ENCODE measurements at regions not wholly inside any gene's neighbourhood (a gene's known extent, or its start where the extent isn't known, plus 50 kb on each side); places are given as distances from the start of the nearest gene placed in this dataset.
"Not testable (repeated sequence)": the region's sequence is repeated elsewhere in the genome, so short reads cannot be mapped to it uniquely, and the experiment has no call there.

DNA sequence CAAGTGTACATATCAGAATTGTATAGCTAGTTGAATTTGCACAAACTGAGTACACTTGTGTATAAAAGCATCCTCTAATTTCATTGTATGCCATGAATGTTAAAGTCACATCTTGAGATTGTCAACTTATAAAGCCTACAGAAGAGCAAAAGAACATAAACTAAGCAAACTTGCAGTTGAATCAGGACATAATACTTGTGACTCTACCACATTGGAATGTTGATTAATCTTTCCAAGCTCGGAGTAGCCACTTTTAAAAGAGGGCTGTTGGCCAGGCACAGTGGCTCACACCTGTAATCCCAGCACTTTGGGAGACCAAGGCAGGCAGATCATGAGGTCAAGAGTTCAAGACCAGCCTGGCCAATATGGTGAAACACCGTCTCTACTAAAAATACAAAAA, 1220.8 kb upstream of the B3GALT2 start:
- peak; percentile 19 for DNase-seq (ENCODE audit: low read depth)

DNA sequence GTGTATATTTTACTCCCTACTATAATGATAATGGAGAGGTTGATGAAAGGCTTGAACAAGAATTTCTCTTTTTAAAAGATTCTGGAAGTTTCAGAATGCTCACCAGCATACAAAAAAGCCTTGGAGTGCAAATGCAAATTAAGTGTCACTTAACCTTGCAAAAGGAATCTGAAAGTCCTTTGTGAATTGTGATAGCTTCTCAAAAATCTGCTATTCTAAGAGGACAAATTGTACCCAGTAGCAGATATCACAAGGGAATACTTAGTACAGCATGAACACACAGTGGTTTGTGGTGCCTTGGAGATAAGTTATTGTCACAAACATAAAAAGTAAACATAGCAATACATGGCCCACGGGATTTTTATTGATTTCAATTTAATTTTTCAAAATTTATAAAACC, 1208.3 kb upstream of the B3GALT2 start:
- no peak for DNase-seq (ENCODE audit: low read depth)

DNA sequence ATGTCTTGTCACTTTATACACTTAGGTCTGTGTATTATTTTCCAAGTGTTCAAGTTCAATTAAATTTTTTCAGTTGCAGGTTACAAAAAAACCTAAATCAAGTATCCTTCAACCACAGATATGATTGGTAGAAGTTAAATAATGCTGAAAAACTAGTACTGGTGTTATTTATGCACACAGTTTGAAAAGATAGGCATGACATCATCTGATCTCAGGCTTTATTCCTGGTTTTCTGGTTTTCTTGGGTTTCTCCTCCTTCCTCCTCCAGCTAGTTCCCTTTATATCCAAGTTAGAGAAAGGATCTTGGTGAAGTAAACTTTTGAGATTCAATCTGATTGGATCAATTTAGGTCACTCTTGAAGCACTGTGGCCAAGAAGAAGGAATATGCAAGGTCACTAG, 1201.1 kb upstream of the B3GALT2 start:
- no peak for DNase-seq (ENCODE audit: low read depth)

DNA sequence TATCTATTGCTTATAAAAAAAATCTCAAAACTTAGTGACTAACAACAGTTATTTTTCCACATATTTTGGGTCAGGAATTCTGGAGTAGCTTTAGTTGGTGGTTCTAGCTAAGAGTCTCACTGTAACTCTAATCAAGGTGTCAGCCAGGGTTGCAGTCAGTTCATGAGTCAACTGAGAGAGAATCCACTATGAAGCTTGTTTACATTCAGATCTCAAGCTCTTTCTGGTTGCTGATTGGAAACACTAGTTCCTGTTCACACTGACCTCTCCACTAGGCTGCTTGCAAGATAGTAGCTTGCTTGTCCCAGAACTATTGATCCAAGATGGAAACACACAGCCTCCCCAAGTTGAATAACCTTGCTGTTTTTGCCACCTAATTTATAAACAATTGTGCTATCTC, 1192.1 kb upstream of the B3GALT2 start:
- DNase-seq (ENCODE audit: low read depth), result no peak

DNA sequence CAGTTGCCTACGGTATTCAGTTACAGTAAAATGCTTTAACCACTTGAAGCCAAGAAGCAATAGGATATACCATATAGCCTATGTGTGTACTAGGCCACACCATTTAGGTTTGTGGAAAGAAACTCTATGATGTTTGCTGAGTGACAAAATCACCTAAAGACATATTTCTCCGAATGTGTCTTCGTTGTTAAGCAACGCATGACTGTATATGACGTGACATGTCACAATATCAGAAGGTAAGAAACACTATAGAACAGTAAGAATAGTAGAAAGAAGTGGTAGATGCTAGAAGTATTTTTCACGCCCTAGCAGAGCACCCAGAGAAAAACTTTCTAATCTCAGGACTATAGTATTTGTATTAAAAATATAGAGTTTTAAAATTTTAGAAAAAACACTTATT, 1188.2 kb upstream of the B3GALT2 start:
- no peak for DNase-seq (ENCODE audit: low read depth)

DNA sequence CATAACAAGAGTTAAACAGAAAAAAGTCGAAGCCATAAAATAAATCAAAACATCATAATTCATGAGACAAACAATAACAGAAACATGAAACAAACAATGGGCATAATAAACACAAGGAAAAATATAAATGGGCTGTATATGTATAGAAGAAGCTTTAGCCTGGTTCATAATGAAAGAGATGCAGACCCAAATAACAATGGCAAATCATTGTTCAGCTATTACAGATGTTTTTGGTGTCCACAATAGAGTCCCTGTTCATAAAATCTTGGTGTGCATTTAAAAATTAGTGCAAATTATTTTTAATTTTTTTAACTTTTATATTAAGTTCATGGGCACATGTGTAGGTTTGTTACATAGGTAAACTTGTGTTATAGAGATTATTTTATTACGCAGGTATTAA, 1185.9 kb upstream of the B3GALT2 start:
- DNase-seq (ENCODE audit: low read depth), result no peak

DNA sequence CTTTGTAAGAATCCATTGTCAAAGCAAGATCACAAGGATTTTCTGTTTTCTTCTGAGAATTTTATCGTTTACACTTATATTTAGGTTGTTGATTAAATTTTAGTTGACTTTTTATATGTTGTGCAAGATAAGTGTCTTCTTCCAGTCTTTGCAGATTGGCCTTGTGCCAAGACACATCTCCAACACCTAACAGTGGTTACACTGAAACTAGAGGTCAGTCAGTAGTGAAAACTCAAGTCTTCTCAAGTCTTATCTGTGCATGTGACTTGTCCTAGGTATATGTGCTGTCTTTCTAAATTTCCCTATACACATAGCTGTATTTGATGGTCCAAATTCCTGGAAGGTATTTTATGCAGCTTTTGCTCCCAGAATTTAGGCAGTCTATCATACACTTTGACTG, 1183.2 kb upstream of the B3GALT2 start:
- no peak for DNase-seq (ENCODE audit: low read depth)

DNA sequence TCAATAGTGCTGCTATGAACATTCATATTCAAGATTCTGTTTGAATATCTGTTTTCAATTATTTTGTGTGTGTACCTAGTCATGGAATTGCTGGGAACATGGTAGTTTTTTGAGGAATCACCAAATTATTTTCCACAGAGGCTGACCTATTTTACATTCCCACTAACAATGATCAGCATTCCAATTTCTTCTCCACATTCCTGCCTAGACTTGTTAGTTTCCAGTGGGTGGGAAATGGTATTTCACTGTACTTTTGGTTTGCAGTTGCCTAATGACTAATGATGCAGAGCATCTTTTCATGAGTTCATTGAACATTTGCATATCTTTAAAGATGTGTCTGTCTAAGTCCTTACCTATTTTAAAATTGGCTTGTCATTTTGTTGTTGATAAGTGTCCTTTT, 1182.6 kb upstream of the B3GALT2 start:
- no peak for DNase-seq (ENCODE audit: low read depth)

DNA sequence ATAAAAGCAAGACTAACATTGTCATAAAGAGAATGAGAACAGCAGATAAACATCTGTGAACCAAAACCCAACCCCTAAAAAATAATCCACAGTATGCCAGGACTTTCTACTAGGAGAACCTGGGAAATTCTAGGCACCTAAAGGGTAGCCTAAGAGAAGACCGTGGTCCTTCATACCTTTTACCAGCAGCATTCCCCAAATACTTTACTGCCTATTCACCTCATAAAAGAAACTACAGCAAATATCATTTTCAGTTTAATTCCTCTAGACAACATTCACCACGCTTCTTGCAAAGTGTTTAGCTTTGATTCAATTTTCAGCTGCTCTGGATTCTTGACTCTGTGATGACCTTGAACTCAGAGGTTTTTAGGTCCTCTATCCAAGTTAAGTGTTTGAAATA, 1180.7 kb upstream of the B3GALT2 start:
- no peak for DNase-seq (ENCODE audit: low read depth)

DNA sequence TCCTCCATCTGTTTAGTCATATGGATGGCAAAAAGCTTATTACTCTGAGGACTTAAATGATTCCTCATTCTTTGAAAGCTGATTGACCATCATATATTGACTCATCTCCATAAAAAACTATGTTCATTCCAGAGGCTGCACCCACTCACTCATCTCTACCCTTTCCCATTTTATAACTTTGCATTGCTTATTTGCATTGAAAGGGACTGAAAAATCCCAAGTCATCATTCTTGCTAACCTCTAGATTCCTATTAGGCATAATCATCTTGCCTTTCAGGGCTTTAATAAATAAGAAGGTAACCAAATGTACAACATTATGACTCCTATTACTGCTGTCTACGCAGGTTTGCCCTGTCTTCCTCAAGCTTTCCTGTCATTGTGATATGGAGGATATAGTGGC, 1180.3 kb upstream of the B3GALT2 start:
- DNase-seq (ENCODE audit: low read depth), result no peak

DNA sequence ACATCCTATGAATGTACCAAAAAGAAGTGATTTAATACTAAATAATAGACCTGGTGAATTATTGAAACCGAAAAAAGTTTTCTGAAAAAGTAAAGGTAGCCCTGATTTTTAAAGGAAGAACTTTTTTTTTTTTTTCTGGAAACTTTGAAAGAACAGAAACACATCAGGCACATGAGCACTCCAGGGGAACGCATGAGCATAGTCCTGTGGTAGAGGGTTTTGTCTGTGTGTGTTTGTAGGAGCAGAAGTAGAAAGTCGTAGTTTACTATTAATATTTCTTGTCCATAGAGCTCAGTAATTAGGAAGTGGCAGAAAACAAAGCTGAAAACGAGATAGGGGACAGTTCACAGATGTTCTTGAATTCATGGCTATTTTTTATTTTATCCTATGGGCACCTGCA, 1175.9 kb upstream of the B3GALT2 start:
- no peak for DNase-seq (ENCODE audit: low read depth)

DNA sequence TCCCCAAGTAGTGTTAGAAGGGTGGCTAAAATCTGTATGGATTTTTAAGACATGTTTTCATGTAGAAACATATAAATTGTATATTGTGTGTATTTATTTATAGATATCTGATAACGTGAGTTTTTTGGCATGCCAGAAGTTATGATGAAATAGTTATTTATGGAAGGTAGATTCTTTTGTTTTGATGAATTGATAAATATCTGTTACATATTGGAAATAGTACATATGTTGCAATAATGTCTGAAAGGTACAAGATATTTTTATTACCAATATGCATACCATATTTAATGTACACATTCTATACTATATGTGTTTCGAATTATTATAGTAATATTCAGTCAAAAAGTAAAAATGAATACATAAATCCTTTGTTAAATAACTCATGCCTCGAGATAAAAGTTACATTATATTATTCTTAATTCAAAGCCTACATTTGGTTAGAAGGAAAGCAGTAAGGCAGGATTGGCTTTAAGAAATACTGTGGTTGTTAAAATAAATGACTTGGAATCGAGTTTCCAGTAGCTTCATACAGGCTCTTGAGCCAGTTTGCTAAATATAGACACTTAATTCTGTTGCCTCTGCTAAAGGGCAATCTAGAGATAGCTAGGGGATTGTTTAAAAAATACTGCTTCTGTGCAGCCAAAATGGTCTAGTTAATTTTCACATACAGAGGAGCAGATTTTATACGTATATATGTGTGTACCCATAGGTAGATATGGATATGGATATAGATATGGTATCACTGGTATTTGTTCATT, 1175.1 kb upstream of the B3GALT2 start:
- DNase-seq (ENCODE audit: low read depth), result no peak

DNA sequence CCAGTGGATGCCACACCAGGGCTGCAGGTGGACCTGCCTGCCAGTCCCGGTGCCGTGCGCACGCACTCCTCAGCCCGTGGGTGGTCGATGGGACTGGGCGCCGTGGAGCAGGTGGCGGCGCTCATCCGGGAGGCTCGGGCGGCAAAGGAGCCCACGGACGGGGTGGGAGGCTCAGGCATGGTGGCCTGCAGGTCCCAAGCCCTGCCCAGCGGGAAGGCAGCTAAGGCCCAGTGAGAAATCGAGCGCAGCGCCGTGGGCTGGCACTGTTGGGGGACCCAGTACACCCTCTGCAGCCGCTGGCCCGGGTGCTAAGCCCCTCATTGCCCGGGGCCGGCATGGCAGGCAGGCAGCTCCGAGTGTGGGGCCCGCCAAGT, 1171.8 kb upstream of the B3GALT2 start:
- DNase-seq (ENCODE audit: low read depth), result no peak

DNA sequence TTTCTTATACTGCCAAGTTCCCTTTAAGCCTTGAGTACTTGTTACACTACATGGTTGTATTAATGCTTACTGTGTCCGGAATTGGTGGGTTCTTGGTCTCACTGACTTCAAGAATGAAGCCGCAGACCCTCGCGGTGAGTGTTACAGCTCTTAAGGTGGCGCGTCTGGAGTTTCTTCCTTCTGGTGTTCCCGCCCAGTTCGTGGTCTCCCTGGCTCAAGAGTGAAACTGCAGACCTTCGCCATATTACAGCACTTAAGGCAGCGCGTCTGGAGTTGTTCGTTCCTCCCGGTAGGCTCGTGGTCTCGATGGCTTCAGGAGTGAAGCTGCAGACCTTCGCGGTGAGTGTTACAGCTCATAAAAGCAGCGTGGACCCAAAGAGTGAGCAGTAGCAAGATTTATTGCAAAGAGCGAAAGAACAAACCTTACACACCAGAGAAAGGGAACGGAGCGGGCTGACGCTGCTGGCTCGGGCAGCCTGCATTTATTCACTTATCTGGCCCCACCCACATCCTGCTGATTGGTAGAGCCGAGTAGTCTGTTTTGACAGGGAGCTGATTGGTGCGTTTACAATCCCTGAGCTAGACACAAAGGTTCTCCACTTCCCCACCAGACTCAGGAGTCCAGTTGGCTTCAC, 1171.3 kb upstream of the B3GALT2 start:
- DNase-seq (ENCODE audit: low read depth), result not testable (repeated sequence)

DNA sequence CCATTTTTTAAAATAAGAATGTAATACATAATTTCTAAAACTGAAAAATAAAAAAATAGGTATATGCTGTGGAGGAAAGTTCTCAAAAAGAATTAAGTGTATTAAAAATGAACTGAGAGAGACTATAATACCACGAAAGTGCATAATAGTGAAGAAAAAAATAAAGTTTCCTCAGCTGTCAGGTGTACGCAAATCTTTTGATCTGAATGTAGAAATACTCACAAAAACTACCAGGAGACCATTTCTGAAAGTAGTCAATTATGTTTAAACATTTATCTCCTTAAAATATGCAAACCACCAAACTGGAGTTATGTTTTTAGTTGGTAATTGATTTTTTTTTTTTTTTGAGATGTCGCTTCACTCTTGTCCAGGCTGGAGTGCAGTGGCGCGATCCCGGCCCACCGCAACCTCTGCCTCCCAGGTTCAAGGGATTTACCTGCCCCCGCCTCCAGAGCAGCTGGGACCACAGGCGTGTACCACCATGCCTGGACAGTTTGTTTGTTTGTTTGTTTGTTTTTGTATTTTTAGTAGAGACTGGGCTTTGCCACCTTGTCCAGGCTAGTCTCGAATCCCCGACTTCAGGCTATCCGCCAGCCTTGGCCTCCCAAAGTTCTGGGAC, 1169.2 kb upstream of the B3GALT2 start:
- DNase-seq (ENCODE audit: low read depth), result no peak

DNA sequence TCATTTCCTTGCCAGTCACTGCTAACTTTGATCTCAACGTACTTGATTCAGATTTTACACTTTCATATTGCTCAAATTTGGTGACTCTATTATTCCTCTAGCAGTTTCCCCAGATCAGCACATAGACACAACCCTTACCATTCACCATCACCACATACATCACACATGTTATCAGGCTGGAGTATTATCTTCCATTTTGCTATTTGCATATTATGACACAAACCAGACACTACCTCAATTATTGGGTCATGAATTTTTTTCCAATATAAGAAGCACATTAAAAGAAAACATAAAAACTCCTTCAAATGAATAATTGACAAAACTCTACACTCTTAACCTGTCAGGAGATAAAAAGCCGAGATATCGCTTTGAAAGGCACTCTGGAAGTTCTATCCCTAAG, 1166.7 kb upstream of the B3GALT2 start:
- no peak for DNase-seq (ENCODE audit: low read depth)

DNA sequence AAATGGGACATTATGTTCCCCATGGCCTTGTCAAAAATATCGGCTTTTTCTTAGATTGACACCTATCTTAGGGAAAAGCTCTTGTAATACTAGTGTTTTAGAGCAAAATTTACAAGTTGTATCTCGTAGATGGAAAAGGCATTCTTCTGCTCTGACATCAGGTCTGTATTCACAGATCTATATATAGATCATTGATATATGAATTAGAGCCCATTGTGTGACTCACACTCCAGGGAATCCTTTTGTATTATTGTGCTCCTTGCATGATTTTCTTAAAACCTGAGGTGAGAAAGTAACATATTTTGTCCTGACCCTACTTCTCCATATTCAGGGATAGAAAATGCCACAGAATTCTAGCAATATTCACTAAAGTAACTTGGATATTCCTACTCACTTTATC, 1160.8 kb upstream of the B3GALT2 start:
- no peak for DNase-seq (ENCODE audit: low read depth)

DNA sequence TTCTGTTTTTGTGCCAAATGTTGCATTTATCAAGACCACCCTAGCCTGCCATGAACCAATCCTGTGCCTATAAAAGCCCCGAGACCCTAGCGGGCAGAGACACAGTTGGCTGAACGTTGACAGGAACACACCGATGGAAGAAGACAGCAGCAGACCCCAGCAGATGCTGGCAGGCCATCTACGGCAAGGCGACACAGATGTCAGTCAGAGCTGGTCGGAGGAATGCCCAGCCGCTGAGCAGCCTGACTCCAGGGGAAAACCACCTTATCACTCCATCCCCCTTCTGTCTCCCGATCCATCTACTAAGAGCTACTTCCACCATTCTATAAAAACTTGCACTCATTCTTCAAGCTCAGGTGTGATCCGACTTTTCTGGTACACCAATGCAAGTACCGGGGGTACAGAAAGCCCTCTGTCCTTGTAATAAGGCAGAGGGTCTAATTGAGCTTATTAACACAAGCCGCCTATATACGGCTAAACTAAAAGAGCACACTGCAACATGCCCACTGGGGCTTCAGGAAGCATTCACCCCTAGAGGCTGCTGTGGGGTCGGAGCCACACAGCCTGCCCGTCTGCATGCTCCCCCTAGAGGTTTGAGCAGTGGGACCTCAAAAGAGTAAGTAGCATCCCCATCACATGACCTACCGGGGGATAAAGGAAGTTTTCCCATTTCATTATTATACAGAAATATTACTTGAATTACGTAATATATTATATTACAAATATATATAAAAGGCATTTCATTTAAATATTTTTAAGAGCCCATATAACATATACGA, 1156.3 kb upstream of the B3GALT2 start:
- DNase-seq (ENCODE audit: low read depth), result no peak

DNA sequence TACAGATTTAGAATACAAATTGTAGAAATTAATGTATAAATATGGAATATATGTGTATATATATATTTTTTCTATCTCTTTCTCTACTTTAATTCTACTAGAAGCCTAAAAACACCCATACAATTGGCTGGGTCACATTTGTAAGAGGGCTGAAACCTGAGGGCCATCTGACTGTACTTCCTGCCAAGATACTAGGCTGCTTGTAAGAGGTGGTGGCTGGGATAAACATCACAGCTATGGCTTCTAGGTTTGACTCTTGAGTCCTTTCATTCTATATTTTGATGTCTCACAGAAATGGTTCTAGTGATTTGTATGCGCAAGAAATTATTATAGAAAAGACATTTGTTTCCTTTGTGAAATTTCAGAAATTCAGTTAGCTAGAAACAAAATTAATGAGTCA, 1155.2 kb upstream of the B3GALT2 start:
- no peak for DNase-seq (ENCODE audit: low read depth)

DNA sequence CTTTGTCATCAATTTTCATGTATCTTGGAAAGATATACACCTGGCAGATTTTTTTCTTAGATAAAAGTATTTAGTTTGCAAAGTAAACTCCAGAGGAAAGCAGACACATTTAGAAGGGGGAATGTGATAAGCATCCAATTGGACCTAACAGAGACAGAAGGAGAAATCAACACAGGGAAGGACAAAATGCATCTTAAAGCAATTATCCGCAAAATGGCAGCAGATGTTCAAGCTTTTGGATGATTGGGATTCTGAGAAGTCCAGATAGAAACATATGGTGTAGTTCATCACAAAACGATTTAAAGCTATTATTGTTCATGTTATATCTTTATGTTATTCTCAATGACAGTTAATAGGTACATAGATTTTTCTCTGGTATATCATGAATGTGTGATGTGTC, 1153.1 kb upstream of the B3GALT2 start:
- no peak for DNase-seq (ENCODE audit: low read depth)

DNA sequence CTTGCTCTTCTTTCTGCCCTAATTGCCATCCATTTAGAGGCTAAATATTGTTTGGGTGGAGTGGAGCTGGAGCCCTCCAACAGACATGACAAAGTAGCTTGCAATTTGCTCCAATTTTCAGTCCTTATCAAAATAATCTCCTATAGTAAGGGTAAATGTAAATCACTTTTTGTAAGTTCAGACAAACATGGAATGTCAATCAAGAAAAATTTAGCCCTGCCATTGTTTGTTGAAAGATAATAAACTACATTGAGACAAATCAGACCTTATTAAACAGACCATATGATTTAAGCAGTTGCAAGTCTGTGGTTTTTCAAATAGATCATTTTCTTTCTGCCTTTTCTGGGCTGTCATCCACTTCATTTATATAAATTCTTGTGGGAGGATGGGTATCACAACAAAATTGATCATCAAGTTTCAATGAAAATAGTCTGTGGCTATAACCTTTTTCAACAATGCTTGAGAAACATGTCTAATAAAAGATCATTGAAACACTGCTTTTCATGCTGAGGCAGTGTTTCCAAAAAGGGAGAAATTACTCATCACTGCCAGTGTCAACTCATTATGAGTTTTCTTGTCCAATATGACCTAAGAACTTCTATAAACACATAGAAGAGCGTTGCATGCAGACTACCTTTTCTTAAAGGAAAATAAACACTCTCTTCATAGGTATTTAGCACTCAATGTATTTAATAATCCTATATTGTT, 1152.0 kb upstream of the B3GALT2 start:
- DNase-seq (ENCODE audit: low read depth), result no peak

DNA sequence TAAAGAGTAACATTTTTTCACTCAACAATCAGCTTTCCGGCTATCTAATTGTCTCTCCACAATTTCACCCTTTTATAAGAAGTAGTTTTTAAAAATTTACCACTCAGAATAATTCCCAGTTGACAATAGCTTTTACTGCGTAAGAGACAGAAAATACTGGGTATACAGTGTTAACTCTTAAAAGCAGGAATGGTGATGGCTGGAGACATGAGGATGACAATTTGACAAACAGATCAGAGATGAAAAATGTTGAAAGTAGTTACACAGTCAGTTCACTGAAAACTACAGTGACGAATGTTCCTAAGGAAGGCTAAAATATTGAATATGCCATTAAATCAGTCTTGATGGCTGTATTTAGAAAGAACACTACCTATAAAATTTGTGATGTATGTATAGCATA, 1146.8 kb upstream of the B3GALT2 start:
- DNase-seq (ENCODE audit: low read depth), result no peak
